GF-D8 (cell line): ENCODE measurements at regions not wholly inside any gene's neighbourhood (a gene's known extent, or its start where the extent isn't known, plus 50 kb on each side); places are given as distances from the start of the nearest gene placed in this dataset.

Source experiments
- DNase-seq: peaks from one replicate; lab custom pipeline; 2025; lab: John Stamatoyannopoulos, UW

- no peak for DNase-seq
Measured at GRCh38 chr7:95718577-95719410, 53.6 kb upstream of the DYNC1I1 start.

DNA sequence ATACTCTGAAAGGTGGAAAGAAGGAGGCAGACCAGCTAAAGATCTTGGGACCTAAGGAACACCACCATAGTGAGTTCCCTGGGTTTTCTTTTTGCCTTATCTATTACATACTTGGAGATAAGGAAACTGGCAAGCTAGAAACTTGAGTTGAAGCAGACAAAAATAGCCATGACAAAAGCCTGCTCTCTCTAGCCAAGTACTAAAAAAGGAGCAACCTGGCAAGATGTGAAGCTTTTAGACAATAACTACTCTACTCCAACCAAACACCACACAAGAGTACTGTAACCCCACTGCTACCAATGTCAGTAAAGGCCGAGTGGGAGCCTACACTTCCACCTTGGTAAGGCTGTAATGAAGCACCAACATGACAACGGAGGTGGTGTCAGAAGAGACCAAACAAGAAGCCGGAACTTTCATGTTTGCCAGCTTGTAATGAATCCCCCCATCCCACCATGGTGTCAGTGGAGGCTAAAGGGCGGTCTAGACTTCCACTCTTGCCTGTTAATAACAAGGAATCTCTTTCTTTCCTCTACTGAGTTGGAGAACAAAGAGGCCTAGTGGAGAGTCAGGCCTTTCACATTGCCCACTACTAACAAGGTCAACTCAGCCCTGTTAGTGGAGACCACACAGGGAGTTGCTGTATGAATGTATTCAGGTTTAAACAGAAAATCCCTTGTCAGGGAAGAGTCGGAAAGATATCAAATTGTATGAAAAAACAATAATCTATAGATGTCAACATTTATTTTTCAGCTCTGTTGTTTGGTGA lies 55.8 kb upstream of the DYNC1I1 start:
- DNase-seq = no peak

DNA sequence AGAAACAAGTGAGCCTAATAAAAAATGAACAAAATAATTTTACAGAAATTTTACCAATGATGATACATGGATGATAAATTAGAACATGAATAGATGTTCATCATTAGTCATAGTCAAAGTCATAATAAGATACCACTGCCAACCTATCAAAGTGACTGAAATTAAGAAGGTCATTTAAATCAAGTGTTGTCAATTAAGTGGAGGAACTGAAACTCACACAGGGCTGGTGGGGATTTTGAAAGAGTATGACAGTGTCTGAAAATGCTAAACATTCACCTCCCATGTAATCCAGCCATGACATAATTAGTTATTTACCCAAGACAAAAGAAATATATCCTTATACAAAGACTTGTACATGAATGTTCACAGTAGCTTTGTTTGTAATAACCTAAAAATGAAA lies 57.1 kb upstream of the DYNC1I1 start:
- DNase-seq = no peak

GRCh38 chr7:95710711-95711110 lies 61.6 kb upstream of the DYNC1I1 start:
- no peak for DNase-seq

- DNase-seq = no peak
Measured at GRCh38 chr7:95700917-95701316, 71.4 kb upstream of the DYNC1I1 start.

GRCh38 chr7:95694334-95694733 lies 78.0 kb upstream of the DYNC1I1 start:
- DNase-seq = no peak

DNA sequence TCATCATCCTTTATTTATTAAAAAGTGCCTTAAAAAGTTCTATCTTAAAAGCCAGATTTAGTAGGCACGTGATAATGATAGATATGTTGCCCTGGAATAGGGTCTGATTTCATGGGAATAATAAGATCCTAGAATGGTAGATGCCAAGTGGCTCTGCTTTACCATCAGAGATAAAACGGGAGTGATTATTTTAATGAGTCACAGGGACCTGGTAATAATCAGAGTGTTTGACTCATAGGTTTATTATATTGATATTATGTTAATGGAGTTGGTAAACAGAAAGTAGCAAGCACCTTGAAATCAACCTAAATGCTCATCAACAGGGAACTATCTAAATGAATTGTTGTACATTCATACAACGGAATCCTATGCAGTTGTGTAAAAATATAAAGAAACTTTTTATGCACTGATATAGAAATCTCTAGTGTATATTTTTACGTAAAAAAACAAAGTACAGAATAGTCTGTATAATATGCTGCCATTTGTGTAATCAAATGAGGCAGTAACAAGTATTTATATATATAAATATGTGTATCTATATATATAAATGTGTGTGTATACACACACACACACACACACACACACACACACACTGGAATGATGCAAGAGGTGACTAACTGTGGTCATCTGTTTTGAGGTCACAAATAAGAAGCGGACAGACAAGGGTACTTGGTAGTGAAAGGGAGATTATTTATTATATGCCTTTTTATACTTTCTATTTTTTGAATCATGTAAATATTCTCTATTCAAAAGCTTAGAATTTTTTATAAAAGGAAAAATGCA lies 78.6 kb upstream of the DYNC1I1 start:
- DNase-seq = no peak

- no peak for DNase-seq
Measured at GRCh38 chr7:95691464-95691863, 80.9 kb upstream of the DYNC1I1 start.

GRCh38 chr7:95690367-95690947 lies 81.9 kb upstream of the DYNC1I1 start:
- DNase-seq = peak; percentile 22

- DNase-seq = no peak
Measured at GRCh38 chr7:95688931-95689495, 83.3 kb upstream of the DYNC1I1 start.

DNA sequence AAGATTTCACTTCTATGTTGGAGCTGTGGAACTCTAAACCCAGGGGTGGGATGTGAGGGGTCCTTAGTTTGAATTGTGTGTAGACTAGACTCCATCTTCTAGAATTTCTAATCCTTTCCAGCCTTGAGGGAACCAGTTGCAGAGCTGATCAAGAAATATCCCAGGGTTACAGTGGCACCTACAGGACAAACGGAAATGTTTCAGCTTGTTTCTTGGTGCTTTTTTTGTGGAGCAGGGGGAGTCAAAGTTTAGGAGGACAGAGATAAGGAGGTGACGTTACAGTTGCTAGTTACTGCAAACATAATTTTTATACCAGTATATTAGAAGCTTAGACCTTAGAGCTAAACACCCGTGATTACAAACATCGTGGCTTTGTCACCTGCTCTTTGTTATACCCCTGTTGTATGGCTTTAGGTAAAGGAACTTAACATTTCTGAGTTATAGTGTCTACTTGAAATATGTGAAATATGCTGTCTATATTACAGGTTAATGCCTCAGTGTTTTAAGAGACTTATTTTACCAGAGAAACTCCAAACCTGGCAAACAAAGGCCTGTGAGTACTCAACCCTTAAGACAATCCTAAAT lies 84.5 kb upstream of the DYNC1I1 start:
- no peak for DNase-seq

DNA sequence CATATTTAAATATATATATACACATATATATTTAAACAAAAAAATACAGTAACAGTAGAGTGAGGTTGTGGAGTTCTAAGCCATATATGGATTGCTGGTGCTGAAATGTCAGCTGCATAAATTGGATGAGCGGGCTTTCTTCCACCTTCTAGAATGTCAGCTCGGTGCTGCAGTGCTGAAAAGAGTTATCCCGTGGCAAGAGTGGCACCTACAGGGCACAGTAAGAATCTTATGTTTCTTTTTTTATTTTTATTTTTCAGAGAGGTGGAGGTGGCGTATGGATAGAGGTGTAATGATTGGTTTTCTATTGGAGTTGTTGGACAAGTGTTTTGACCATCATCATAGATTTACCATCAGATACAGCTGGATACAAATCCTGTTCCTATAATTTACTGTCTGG lies 86.2 kb upstream of the DYNC1I1 start:
- peak; percentile 19 for DNase-seq

GRCh38 chr7:95684505-95684904 lies 87.8 kb upstream of the DYNC1I1 start:
- DNase-seq = no peak

DNA sequence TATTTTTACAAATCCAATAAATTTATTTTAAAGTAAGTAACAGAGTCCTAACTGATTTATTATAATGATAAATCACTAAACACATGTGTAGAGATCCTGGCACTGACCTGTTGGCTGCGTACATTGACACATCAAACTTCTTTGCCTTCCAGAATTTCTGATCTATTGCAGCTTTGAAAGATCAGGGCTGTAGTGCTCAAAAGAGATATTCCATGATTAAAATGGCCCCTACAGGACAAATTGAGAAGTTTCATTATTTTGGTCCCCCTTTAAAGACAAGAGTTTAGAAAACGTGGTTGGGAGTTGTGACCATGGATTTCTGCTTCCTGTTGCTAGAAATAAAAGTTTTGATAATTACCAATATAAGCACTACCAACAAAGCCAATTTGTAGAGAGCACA lies 87.7 kb upstream of the PDK4 start:
- no peak for DNase-seq

GRCh38 chr7:95682913-95683312 lies 86.6 kb upstream of the PDK4 start:
- DNase-seq = no peak

- no peak for DNase-seq
Measured at GRCh38 chr7:95676691-95677090, 80.4 kb upstream of the PDK4 start.

GRCh38 chr7:95675632-95676031 lies 79.3 kb upstream of the PDK4 start:
- DNase-seq = no peak

- DNase-seq = no peak
Measured at GRCh38 chr7:95675016-95675415, 78.7 kb upstream of the PDK4 start.

GRCh38 chr7:95674101-95674500 lies 77.8 kb upstream of the PDK4 start:
- no peak for DNase-seq

DNA sequence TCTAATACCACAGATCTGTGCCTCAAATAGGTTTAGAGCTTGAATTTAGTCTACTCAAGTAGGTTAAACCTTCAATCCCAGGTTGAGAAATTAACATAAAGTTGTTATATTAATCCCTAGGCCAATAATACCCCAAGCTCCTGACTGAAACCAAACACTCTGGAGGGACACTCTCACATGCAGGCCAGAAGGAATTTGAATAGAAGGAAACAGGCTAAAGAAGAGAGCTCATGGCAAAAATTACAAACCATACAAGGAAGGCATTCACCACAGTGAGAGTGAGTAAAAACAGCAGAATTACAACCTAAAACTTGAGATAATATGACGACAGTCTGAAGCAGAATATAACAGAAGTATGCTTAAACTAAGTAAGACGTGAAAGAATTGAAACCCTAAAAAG lies 76.1 kb upstream of the PDK4 start:
- DNase-seq = no peak

- no peak for DNase-seq
Measured at GRCh38 chr7:95669513-95669912, 73.2 kb upstream of the PDK4 start.
